GM23248 (cell line): ENCODE measurements at regions not wholly inside any gene's neighbourhood (a gene's known extent, or its start where the extent isn't known, plus 50 kb on each side); places are given as distances from the start of the nearest gene placed in this dataset.

Source experiments
- DNase-seq: peaks from one replicate; pipeline ENCODE4 v3.0.0-alpha.2; 2015
- H2AFZ ChIP-seq: fragments of 200-600 bp; sonication (generic); 2 replicates; pipeline ENCODE4 v1.6.1; 2016; ENCODE audit warnings: antibody characterized with exemption
- H3F3A ChIP-seq: fragments of 200-600 bp; sonication (generic); 2 replicates; pipeline ENCODE4 v1.6.1; 2016; ENCODE audit warnings: mild to moderate bottlenecking, antibody characterized with exemption, mixed run types; ENCODE audit not compliant: insufficient read depth
- H3K27ac ChIP-seq: fragments of 200-600 bp; sonication (generic); 2 replicates; pipeline ENCODE4 v1.5.1; 2016; ENCODE audit warnings: mild to moderate bottlenecking
- H3K27me3 ChIP-seq: fragments of 200-600 bp; sonication (generic); replicated peaks from 2 replicates; pipeline ENCODE4 v1.6.1; 2016; ENCODE audit warnings: mild to moderate bottlenecking; ENCODE audit not compliant: insufficient read depth
- H3K36me3 ChIP-seq: fragments of 200-600 bp; sonication (generic); 2 replicates; pipeline ENCODE4 v1.6.1; 2016; ENCODE audit warnings: low read depth, mild to moderate bottlenecking
- H3K4me1 ChIP-seq: fragments of 200-600 bp; sonication (generic); 2 replicates; pipeline ENCODE4 v1.6.1; 2016; ENCODE audit warnings: mild to moderate bottlenecking; ENCODE audit not compliant: insufficient read depth
- H3K4me2 ChIP-seq: fragments of 200-600 bp; sonication (generic); one replicate; pipeline ENCODE4 v1.6.1; 2016; ENCODE audit warnings: mild to moderate bottlenecking; ENCODE audit not compliant: unreplicated experiment
- H3K4me3 ChIP-seq: fragments of 200-600 bp; sonication (generic); 2 replicates; pipeline ENCODE4 v1.5.1; 2016; ENCODE audit warnings: mild to moderate bottlenecking
- H3K79me2 ChIP-seq: fragments of 200-600 bp; sonication (generic); 2 replicates; pipeline ENCODE4 v1.6.1; 2016; ENCODE audit warnings: mild to moderate bottlenecking; ENCODE audit not compliant: insufficient read depth
- H3K9ac ChIP-seq: fragments of 200-600 bp; sonication (generic); 2 replicates; pipeline ENCODE4 v1.6.1; 2016; ENCODE audit warnings: mild to moderate bottlenecking
- H3K9me2 ChIP-seq: fragments of 200-600 bp; sonication (generic); 2 replicates; pipeline ENCODE4 v1.6.1; 2016; ENCODE audit warnings: mixed run types, mild to moderate bottlenecking, moderate library complexity; ENCODE audit not compliant: insufficient read depth
- H3K9me3 ChIP-seq: fragments of 200-600 bp; sonication (generic); one replicate; pipeline ENCODE4 v1.6.1; 2017; ENCODE audit warnings: low read depth
- H4K20me1 ChIP-seq: fragments of 200-600 bp; sonication (generic); 2 replicates; pipeline ENCODE4 v1.6.0; 2016; ENCODE audit not compliant: insufficient read depth
- EZH2 ChIP-seq: fragments of 200-600 bp; sonication (generic); IDR thresholded peaks from 2 replicates; pipeline ENCODE4 v1.6.1; 2018; ENCODE audit warnings: antibody characterized with exemption, mild to moderate bottlenecking; ENCODE audit not compliant: insufficient read depth, poor library complexity, severe bottlenecking
- EZH2phosphoT487 ChIP-seq: fragments of 200-600 bp; sonication (generic); IDR thresholded peaks from 2 replicates; pipeline ENCODE4 v1.6.1; 2018; ENCODE audit warnings: antibody characterized with exemption, moderate library complexity, mild to moderate bottlenecking, low read depth; ENCODE audit not compliant: insufficient read depth
- WGBS, 2 experiments: methylation state at CpG; one replicate each; pipeline ENCODE4 v1.1.6; 2015 to 2017; ENCODE audit warnings: low lambda C conversion rate in 2 of 2, low coverage in 1 of 2; ENCODE audit errors: missing lambda C conversion rate in 2 of 2; 5-methylcytosine and 5-hydroxymethylcytosine counted together
- in situ Hi-C: fragments of 300-500 bp; cut with MboI; formaldehyde crosslinking; loops from 2 replicates; pipeline ENCODE4 v1.15.0; 2020

DNA sequence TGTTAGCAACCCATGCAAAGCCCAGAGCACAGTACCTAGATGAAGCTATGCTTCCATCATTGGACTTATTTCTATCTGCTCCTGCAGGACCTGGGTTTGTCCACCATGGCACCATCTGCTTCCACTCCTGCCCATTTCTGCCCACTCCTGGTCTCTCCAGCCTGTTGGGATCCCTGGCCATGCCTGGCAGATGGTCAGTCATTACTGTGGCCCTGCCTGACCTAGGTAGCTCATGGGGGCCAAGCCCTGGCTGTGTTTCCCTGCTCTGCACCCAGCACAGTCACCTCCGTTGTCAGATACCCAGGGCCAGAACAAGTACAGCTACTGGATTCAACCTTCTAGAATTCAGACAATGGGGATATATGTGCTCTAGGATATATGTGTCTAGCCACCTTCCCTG lies 185.8 kb upstream of the TLE3 start:
- 0% methylated on average over 1 of the region's 1 CpG for WGBS, 2 experiments
- in situ Hi-C loops = no loop called here

DNA sequence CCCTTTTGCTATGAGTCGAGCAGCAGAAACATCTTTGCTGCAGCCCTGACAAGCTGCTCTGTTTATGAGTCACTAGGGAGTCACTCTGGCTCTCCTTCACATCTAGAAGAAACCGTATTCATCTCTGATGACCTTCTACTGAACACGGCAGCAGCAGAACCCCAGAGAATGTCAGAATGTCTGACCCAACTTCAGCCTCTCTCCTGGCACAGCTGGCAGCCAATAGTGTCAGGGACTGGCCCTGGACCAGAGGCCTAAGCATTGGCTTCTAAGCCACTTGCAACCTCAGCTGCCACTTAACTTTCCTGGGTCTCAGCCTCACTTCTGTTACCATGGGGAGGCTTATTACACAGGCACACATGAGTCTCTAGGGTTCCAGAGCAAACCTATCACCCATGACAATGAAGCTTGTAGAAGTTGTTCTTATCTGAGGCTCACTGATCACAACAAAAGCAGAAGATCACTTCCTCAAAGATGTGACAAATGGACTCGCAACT lies 184.1 kb upstream of the TLE3 start:
- in situ Hi-C loops = no loop called here
- peak; percentile 89 for DNase-seq
- Histone ChIP-seq H3K4me3 (no peak overlapping the region), H3K79me2 (no peaks in the 10 kb centered on the region), H3K9ac (0 out of 2 replicates have a peak overlapping the region, but pooled peaks have one; percentile 29), H4K20me1 (no peaks in the 10 kb centered on the region), H2AFZ (no peak overlapping the region), H3K4me1 (peaks cover 14% of the 10 kb centered on the region), H3K27me3 (no peaks in the 10 kb centered on the region), H3K27ac (peak overlapping the region; percentile 47), H3K36me3 (no peaks in the 10 kb centered on the region), H3F3A (peaks cover 16% of the 10 kb centered on the region), H3K9me3 (no peaks in the 10 kb centered on the region), H3K9me2 (no peaks in the 10 kb centered on the region), H3K4me2 (peak overlapping the region; percentile 20)
- WGBS, 2 experiments = 23 to 25% methylated on average over 4 of the region's 4 CpGs
- TF ChIP-seq EZH2 = no peak
- TF ChIP-seq EZH2phosphoT487 = no peak

More for the DNA sequence above, 185.8 kb upstream of the TLE3 start:
- Histone ChIP-seq H3K4me2 (no peak overlapping the region), H2AFZ (no peak overlapping the region), H3K9me2 (no peaks in the 10 kb centered on the region), H3K4me3 (no peak overlapping the region), H3K79me2 (no peaks in the 10 kb centered on the region), H3K9ac (no peak overlapping the region), H3K9me3 (no peaks in the 10 kb centered on the region), H3K36me3 (no peaks in the 10 kb centered on the region), H3K27ac (no peak overlapping the region), H4K20me1 (no peaks in the 10 kb centered on the region), H3F3A (peaks cover 16% of the 10 kb centered on the region), H3K27me3 (no peaks in the 10 kb centered on the region), H3K4me1 (peaks cover 14% of the 10 kb centered on the region)
- no peak for DNase-seq
- TF ChIP-seq EZH2phosphoT487 (no peak), EZH2 (no peak)

DNA sequence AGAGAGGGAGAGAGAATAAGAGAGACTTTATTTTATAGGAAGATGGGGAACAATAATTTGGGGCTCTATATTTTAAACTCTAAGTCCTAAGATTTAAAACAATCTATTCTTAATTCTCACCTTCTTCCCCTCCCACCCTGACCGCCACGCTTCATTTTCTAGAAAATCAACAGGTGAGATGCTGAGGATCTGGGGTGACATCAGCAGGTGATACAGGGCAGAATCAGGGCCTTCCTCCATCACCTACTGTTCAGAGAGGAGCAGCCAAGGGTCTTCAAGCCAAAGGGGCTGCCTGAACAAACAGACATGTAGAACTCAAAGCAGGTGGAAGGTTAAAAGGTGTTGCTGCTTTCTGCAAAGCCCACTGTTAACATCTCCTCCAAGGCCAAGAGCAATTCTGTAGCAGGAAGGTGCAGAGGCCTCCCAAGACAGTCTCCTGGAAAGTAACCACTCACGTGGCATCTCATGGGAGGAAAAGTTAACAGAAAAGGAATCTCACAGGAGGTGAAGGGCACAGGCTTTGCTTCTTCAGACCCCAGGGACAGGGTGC lies 183.6 kb upstream of the TLE3 start:
- Histone ChIP-seq H3K4me2 (peak overlapping the region; percentile 20), H3K27ac (no peak overlapping the region), H3K9me3 (no peaks in the 10 kb centered on the region), H3K9me2 (no peaks in the 10 kb centered on the region), H3K4me1 (peaks cover 14% of the 10 kb centered on the region), H3K36me3 (no peaks in the 10 kb centered on the region), H3K27me3 (no peaks in the 10 kb centered on the region), H4K20me1 (no peaks in the 10 kb centered on the region), H2AFZ (no peak overlapping the region), H3K4me3 (no peak overlapping the region), H3K79me2 (no peaks in the 10 kb centered on the region), H3F3A (peaks cover 16% of the 10 kb centered on the region), H3K9ac (no peak overlapping the region)
- in situ Hi-C loops = no loop called here
- DNase-seq = no peak
- no peak for TF ChIP-seq EZH2
- TF ChIP-seq EZH2phosphoT487 = no peak
- WGBS, 2 experiments = 60 to 62% methylated on average over 3 of the region's 3 CpGs

DNA sequence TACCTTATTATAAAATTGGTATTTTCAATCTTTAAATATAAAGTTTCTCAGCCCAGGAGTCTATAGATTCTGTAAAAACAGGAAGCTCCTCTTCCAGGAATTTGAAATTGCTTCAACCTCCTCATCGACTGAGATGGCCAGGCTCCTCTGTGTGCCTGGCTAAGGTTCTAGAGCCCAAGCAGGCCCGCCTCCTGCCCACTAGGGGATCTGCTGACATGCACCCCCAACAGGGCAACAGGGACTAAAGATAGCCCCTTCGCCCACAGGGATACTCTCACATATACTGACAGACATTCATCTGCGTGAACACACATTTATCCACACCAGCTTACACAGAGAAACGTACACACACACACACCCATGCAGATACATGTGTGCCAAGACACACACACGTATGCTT lies 183.1 kb upstream of the TLE3 start:
- Histone ChIP-seq H3K9me2 (no peaks in the 10 kb centered on the region), H2AFZ (no peak overlapping the region), H3K27ac (no peak overlapping the region), H3K4me2 (no peak overlapping the region), H3K9me3 (no peaks in the 10 kb centered on the region), H4K20me1 (no peaks in the 10 kb centered on the region), H3K4me1 (peaks cover 14% of the 10 kb centered on the region), H3F3A (peaks cover 16% of the 10 kb centered on the region), H3K79me2 (no peaks in the 10 kb centered on the region), H3K4me3 (no peak overlapping the region), H3K9ac (no peak overlapping the region), H3K27me3 (no peaks in the 10 kb centered on the region), H3K36me3 (no peaks in the 10 kb centered on the region)
- no peak for DNase-seq
- 89 to 94% methylated on average over 6 of the region's 6 CpGs for WGBS, 2 experiments
- in situ Hi-C loops = no loop called here
- TF ChIP-seq EZH2 = no peak
- TF ChIP-seq EZH2phosphoT487 = no peak
